HL-60 (cell line): ENCODE measurements at regions not wholly inside any gene's neighbourhood (a gene's known extent, or its start where the extent isn't known, plus 50 kb on each side); places are given as distances from the start of the nearest gene placed in this dataset.

ENCODE experiments used
- CTCF ChIP-seq: IDR thresholded peaks from one replicate; pipeline ENCODE4 v1.5.1; 2011; ENCODE audit warnings: low read length, control low read depth, inconsistent platforms; ENCODE audit not compliant: insufficient read depth
- POLR2AphosphoS5 ChIP-seq: IDR thresholded peaks from 2 replicates; pipeline ENCODE4 v1.6.1; 2012; ENCODE audit warnings: low read depth

DNA sequence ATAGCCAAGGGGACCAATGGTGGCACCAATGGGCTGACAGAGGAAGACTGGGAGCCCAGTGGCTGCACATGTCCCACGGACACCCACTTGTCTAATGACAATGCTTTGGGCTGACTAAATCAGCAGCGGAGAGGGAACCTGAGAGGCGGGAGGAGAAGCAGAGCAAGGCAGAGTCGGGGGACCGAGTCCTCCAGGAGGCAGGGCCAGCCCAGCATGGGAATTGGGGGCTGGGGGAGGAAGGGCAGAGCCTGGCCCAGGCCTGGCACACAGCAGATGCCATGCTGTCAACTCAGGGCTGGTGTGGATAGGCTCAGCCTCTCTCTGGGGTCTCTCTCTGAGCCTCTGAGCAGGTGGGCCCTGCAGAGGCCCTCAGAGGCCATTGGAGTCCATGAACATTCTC lies 78.4 kb upstream of the KLF13 start:
- no peak for TF ChIP-seq CTCF
- TF ChIP-seq POLR2AphosphoS5, result no peak
